Renal cortex interstitium (tissue), 11 donors: ENCODE measurements at regions not wholly inside any gene's neighbourhood (a gene's known extent, or its start where the extent isn't known, plus 50 kb on each side); places are given as distances from the start of the nearest gene placed in this dataset.
"Not testable (repeated sequence)": the region's sequence is repeated elsewhere in the genome, so short reads cannot be mapped to it uniquely, and the experiment has no call there.

ENCODE experiments used
- DNase-seq, 11 donors: peaks; one replicate each; pipeline ENCODE4 v3.0.0-alpha.2; 2013; ENCODE audit warnings: low read depth in 9 of 11, low spot score in 4 of 11; ENCODE audit errors: extremely low read depth in 1 of 11

DNA sequence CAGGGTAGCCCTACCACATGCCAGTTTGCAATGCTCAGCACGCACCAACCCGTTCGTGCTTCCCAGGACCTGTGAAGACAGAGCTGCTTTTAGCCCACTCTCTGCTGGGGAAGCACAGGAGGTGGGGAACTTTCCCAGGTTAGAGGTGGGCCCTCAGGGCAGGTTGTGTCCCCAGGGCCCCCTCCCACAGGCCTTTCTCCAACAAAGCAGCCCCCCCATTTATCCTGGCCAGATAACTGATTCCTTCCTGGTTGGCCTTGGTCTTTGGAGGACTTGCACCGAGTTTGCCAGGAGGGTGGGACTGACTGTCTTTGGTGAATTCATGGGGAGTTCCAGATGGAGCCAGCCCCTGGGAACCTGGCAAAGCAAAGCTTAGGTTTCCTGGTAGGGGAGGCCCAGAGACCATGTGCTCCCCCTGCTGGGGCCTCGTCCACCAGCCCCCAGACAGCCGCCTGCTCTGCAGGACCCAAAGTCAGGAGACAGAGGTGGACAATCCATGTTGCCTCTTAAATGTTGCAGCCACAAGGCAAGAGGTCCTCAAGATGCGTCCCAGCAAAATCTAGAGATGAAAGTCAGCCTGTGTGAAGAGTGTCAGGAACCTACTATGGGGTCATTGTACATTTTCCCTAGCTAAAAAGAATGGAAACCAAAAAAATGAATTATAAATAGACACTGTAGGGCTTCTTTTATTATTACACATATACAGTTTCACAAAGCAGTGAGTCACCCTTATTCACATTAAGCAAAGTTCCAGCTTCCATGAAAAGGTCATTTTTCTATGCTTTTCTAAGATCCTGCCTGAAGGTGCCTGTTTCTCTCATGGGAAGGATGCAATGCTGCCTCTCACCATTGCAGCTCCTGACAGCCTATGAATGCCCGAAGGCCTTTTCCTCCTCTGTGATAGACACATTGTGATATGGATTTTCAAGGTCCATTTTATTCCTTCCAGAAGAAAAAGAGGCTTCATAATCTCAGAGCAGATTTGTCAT, 497.8 kb downstream of the PREX1 start:
- no peak for DNase-seq

DNA sequence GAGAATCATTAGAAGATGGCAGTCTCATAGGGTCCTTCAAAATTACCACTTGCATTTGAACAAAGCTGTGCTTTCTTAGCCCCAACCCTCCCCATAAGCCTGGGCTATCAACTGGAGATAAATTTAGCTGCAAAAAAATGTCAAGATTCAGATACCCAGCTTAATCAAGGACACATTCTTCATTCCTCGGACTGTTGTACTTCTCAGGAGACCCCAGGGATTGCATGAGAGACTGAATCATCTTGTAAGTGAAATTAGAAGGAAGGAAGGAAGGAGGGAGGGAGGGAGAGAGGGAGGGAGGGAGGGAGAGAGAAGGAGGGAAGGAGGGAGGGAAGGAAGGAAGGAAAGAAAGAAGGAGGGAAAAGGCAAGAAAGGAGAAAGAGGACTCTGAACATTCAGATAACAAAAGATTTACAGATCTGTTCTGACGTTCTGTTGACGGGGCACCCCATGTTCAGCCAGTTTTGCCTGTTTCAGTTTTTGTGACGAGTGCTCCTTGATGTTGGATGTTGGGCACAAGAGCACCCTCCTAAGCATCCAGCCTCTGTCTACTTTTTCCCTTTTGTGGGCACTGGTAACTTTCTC, 498.7 kb downstream of the PREX1 start:
- DNase-seq = no peak

DNA sequence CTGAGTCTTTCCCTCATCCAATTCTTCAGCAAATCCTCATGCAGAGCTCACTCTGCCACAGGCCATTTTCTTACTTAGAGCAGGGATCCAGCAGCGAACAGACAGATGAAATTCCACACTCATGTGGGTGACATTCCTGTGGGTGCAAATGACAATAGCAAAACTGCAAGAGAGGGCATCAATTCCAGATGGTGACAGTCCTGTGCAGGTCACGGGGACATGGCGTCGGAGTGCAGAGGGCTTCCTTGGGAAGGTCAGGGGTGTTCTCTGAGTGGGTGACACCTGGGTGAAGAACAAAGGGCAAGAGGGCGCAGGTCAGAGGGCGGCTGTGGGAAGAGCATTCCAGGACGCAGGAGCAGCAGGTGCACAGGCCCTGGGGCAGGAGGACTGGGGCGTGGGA, 500.0 kb downstream of the PREX1 start:
- not testable (repeated sequence) for DNase-seq

DNA sequence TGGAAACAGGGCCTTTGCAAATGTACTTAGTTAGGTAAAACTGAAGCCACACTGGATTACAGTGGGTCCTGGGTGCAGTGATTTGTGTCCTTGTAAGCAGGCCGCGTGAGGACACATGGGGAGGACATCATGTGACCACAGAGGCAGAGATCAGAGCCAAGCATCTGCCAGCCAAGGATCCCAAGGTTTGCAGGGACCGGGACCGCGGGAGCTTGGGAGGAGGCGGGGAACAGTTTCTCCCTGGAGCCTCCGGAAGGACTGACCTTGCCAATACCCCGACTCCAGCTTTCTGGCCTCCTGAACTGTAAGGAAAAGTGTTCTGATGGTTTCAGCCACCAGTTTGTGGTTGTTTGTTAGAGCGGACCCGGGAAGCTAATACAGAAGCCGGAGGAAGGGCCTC, 500.9 kb downstream of the PREX1 start:
- no peak for DNase-seq

DNA sequence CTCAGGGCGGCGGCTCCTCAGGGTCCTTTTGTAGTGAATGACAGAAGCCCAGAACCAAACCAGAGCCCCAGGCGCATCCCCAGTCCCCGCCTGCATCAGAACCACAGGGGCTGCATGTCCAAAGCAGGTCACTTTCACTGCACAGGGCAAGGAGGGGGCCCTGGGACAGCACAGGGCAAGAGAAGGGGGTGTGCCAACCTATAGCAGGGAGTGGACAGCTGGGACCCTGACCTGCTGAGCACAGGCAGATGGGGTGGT, 501.4 kb downstream of the PREX1 start:
- DNase-seq = no peak

DNA sequence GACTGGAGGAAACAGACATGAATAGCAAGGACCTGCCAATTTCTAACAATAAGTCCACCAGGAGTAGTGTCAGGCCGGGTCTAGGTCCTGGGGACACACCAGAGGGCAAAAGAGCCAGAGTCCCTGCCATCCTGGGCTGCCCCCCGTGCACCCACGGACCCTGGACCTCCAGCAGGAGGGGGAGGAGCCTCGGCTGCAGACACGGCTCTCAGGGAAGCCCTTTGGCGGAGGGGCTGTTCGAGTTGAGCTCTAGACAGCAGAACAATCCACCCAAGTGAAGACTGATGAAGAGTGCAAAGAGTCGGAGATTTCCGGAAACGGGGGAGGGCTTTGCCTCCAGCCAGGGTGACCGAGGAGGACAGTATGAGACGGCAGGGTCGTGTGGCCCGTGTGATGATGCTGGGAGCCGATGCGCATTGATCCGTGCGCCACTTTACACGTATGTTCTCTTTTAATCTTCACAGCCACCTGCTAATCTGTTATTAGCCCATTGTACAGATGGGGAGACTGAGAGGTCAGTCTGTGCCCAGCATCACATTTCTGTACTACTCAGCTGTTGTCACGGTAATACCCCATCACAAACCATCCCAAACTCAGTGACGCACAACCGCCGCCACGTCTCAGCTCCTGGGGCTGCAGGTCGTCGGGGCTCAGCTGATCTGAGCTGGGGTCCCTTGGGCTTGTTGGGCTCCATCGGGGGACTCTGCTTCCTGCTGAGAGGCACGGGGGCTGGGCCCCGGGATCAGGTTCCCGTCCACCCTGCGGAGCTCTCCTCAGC, 502.0 kb downstream of the PREX1 start:
- DNase-seq = no peak

DNA sequence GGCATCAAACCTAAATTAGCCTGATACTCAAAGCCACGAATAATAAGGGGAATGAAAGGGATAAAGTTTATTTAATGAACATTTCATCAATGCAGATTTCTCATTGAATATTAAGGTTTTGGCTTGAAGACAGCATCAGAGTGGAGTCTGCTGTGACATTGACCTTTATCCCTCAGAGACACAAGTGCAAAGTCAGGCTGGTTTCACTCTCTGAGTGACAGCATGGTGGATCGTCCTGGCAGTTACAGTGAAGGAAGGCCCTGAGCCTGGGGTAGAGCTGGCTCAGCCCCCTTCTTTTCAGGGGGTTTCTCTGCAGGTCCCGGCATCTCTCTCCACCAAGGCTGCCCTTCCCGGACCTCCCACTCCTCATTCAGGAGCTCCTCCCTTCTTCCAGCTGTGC, 503.1 kb downstream of the PREX1 start:
- no peak for DNase-seq

DNA sequence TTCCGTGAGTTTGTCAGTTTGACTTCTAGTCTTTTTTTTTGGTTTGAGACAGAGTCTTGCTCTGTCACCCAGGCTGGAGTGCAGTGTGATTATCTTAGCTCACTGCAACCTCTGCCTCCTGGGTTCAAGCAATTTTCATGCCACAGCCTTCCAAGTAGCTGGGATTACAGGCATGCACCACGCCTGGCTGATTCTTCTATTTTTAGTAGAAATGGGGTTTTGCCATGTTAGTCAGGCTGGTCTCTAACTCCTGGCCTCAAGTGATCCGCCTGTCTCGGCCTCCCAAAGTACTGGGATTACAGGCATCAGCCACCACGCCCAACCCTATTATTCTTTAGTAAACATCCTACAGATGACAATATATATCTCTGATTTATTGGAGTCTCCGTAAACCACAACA, 506.5 kb downstream of the PREX1 start:
- DNase-seq = no peak

DNA sequence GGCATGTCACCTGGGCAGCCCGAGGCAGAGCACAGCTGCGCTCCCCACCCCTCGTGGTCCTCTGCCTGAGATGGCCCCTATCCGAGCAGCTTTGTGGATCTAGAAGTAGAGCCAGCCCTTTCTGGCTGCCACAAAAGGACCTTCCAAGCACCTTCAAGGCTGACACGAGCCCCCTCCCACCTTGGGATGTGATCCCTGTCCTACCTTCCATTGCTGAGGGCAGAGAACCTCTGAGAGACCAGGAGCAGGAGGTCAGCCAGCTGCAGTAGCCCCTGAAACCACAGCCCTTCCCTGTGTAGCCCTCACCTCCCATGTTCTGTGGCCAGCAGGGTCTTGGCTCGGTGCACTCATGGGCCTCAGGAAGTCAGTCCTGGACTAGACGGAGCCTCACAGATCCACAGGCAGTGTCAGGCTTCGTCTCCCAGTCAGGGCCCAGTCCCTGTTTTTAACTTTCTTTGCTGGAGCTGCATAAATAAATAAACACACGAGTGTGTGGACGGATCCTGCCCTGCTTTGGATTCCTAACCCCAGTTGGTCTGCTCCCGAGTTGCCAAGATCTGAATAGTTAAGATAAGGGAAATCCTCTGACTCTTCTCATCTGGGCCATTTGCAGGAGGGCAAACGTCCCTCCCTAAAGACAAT, 507.7 kb downstream of the PREX1 start:
- DNase-seq = no peak

DNA sequence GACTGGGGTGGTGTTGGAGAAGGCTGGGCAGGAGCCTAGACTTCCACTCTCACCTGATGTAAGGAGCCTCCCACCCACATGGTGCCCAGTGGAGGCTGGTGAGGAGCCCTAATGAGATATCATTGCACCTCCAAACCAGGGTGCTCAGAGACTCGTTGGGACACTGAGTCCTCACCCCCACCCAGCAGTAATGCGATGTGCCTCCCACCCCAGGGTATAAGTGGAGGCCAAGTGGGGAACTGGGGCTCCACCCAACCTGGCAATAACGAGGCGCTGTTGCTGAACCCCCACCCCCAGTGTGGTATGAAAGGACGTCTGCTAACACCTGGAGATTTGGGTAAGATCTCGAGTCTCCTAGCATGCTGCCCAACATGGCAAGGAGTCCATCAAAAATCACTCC, 510.2 kb downstream of the PREX1 start:
- no peak for DNase-seq

DNA sequence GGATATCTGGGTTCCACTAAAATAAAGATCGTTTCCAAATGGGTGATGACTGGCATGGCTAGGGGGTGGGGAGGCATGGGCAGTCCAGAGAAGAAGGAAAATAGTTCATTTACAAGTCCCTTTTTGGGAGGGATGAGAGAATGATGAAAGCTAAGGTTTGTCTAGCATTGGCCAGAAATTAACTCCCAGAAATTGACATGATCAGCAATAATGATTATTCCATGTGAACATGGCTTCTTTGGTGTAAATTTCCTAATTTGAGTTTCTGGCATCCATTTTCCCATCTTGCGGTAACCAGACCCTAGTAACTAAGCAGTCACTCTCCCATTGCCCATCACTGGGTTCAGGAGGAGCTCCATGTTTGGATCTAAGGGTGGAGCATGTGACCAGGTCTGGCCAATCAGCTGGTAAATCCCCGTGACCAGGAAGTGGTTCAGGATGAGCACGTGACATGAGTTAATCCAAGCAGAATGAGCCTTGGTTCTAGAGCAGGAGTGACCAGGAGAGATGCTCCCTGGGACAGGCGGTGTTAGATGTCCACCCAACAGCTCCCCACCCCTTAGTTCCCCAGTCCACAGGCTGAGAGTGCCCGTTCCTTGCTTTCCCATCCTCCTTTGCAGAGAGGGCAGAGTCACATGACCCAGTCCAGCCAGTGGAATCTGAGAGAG, 512.7 kb downstream of the PREX1 start:
- DNase-seq = no peak

DNA sequence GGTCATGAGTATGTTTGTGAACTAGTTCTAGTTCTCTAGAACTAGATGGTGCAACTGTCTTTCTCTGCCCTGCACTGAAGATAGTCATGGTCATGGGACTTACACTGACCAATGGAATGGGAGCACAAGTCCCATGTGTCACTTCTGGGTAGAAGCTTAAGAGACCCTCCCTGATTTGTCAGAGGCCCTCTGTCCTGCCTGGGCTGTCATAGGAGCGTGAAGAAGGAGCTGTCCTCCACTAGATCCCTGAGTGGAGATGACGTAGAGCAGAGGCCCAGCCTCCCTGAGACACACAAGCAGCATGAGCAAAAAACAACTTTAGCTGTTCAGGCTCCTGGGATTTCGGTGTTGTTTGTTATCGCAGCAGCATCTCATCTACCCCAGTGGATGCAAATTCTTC, 514.5 kb downstream of the PREX1 start:
- no peak for DNase-seq

DNA sequence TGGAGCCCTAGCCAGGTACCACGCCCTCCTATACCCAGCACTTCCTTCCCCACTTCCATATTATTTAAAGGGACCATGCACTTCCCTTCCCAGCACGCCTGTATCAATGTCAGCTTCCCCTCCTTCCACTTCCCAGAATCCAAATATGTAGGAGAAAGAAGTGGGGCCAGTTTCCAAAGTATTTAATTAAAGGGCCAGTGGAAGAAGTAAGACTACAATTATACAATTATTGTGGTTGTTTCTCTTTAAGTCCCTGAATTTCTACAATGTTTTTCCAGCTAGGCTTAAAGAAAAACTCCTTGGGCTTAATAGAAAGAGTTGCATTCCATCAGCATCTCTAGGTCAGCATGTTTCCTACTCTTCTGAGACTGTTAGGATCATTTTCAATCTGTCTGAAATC, 515.8 kb downstream of the PREX1 start:
- no peak for DNase-seq

DNA sequence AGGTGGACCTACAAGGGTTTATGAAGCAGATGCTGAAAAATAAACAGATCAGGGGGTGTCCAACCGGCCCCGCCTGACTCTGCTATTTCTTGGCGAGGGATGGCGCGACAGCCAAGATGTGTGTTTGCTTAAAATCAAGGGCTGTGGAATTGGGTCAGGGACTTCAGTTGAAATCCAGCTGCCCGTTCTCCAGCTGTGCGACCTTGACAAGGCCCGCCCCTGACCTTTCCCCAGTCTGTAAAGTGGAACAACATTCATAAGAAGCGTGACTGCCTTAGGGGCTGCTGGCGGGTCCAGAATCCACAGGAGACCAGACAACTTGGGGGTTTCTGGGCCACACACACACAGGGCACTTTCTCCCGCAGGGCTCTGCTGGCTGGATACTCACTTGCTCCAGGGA, 517.5 kb downstream of the PREX1 start:
- DNase-seq = no peak

DNA sequence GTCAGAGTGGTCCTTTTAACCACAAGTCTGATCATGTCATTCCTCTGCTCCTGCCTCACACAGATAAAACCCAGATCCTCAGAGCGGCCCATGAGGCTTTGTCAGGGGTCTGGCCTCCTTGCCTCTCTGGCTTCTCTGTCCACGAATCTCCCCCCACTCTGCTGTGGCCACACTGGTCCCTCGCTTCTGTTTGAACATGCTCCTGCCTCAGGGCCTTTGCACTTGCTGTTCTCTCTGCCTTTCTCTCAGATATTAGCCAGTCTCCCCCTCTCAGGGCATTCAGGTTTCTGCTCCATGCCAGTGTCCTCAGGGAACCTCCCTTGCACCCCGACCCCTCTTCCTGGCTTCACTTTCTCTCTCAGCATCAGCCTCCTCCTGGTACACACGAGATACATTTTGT, 518.5 kb downstream of the PREX1 start:
- DNase-seq = no peak

DNA sequence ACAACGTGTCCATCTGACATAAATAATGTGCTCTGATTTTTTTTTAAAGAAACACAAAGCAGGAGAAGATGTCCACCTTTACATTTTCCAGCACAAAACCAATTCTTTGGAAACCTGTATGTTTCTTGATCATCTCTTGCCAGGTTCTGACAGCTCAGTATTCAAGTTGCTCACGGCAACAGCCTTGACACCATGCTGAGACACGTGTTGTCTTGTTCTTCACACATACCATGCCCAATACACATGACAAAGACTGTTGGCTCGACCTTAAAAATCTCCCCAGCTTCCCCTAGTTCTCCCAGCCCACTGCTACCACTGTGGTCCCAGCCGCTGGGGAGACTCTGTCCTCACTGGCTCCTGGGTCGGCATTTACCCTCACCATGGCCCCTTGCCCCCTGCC, 518.9 kb downstream of the PREX1 start:
- DNase-seq = no peak

DNA sequence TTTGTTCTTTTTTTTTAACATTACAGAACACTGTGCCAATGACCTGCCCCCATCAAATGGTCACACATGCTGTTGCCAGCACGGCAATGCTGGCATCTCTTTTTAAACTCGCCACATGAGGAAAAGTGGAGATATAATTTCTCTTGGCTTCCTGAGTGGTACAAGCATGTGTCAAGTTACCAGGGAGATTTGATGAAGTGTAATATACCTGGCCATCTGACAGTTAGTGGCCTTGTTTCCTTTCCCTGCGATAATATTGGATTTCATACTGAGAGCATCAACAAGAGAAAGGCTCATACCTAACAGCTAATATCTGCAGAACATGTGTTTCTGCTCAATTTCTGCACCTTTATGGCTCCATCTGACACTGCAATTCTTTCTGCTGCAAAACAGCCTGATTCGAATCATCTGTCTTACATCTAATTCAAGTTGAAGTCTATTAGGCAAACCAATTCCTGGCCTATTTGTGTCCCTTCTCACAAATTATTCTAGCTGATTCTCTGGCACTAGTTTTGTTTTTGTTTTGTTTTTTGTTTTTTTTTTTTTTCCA, 519.5 kb downstream of the PREX1 start:
- DNase-seq = no peak

DNA sequence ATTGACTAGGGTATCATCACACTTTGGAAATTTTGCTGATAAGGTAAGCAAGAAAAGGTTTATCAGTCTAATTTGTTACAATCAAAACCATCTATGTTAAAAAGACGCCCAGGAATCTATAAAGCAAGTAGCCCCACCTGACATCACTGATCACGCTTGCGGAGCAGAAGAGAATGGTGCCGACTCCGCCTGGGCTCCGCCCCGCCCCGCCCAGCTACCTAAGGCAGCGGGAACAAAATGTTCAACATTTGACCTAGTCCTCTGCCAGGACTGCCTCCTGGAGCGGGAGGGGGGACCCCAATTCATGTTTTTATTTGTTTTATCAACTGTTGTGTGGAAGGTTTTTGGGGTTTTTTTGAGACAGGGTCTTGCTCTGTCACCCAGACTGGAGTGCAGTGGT, 520.5 kb downstream of the PREX1 start:
- no peak for DNase-seq
